GM12878 (cell line): ENCODE measurements at regions not wholly inside any gene's neighbourhood (a gene's known extent, or its start where the extent isn't known, plus 50 kb on each side); places are given as distances from the start of the nearest gene placed in this dataset.

Experiments used
- ATAC-seq: fragments of 200-7000 bp; cut with Tn5 transposase; 3 replicates; pipeline ENCODE4 v1.9.1; 2020; ENCODE audit warnings: mild to moderate bottlenecking, moderate library complexity
- BruUV-seq: library from RNA; stranded (reverse); fragments of 400-500 nt; replicated peaks from 2 replicates; lab custom pipeline; 2021; lab: Mats Ljungman, UMichigan
- CTCF ChIA-PET: fragments of 300-600 bp; sonication (Branson Sonifier 250); formaldehyde crosslinking; extraction: SDS; loops from one replicate; lab custom pipeline; 2021; ENCODE audit warnings: inconsistent platforms; lab: Yijun Ruan, JAX
- POLR2A ChIA-PET: fragments of 350-600 bp; formaldehyde crosslinking; extraction: SDS; loops from one replicate; lab custom pipeline; 2021; ENCODE audit warnings: inconsistent platforms; lab: Charles Lee
- RAD21 ChIA-PET: fragments of 300-600 bp; sonication (Branson Sonifier 250); formaldehyde crosslinking; loops from one replicate; lab custom pipeline; 2023; ENCODE audit warnings: antibody characterized with exemption; ENCODE audit not compliant: unreplicated experiment; lab: Charles Lee
- SMC1A ChIA-PET: fragments of 300-600 bp; sonication (Branson Sonifier 250); formaldehyde crosslinking; loops from one replicate; lab custom pipeline; 2023; ENCODE audit not compliant: unreplicated experiment, uncharacterized antibody; lab: Charles Lee
- DNase-seq: peaks from one replicate; pipeline ENCODE4 v3.0.0-alpha.2; 2011; ENCODE audit warnings: low read depth, low spot score
- FAIRE-seq: peaks from 3 replicates; lab custom pipeline; 2011; peaks lifted over from hg19 to GRCh38; lab: Jason Lieb, UNC
- H2AFZ ChIP-seq: 2 replicates; pipeline ENCODE4 v1.6.0; 2011; ENCODE audit warnings: low read depth, low read length, control low read depth; ENCODE audit not compliant: control insufficient read depth
- H3K27ac ChIP-seq: 2 replicates; pipeline ENCODE4 v1.5.1; 2011; ENCODE audit warnings: control low read depth; ENCODE audit not compliant: control insufficient read depth, insufficient read depth
- H3K27me3 ChIP-seq, 2 experiments: replicated peaks in 1 of 2; 2 replicates each; pipeline versions ENCODE4 v1.6.0 to v1.6.1; 2011; ENCODE audit warnings: low read length in 1 of 2; ENCODE audit not compliant: control insufficient read depth in 2 of 2, insufficient read depth in 2 of 2
- H3K36me3 ChIP-seq, 2 experiments: 2 replicates each; pipeline ENCODE4 v1.5.1; 2011; ENCODE audit warnings: low read length in 1 of 2; ENCODE audit not compliant: control insufficient read depth in 2 of 2, insufficient read depth in 2 of 2
- H3K4me1 ChIP-seq: 2 replicates; pipeline ENCODE4 v1.6.1; 2011; ENCODE audit warnings: mild to moderate bottlenecking, low read length, moderate library complexity, mixed read lengths; ENCODE audit not compliant: control insufficient read depth, insufficient read depth
- H3K4me2 ChIP-seq: 2 replicates; pipeline ENCODE4 v1.6.0; 2011; ENCODE audit warnings: control low read depth; ENCODE audit not compliant: control insufficient read depth, insufficient read depth
- H3K4me3 ChIP-seq: fragments of 200-600 bp; sonication (generic); 2 replicates; pipeline ENCODE4 v1.5.1; 2016
- H3K79me2 ChIP-seq: 2 replicates; pipeline ENCODE4 v1.6.0; 2011; ENCODE audit warnings: low read length; ENCODE audit not compliant: control insufficient read depth, insufficient read depth
- H3K9ac ChIP-seq: 2 replicates; pipeline ENCODE4 v1.8.0; 2011; ENCODE audit warnings: low read length, control low read depth, mixed read lengths; ENCODE audit not compliant: control insufficient read depth, insufficient read depth
- H3K9me3 ChIP-seq: replicated peaks from 3 replicates; pipeline ENCODE4 v1.5.1; 2011; ENCODE audit warnings: mild to moderate bottlenecking, low read length; ENCODE audit not compliant: control insufficient read depth, insufficient read depth
- H4K20me1 ChIP-seq: 2 replicates; pipeline ENCODE4 v1.6.0; 2011; ENCODE audit not compliant: control insufficient read depth, insufficient read depth
- BHLHE40 ChIP-seq, 2 experiments: fragments of 450-650 bp in 1 of 2; IDR thresholded peaks; 2 replicates each; pipeline ENCODE4 v1.6.1; 2011 to 2017; ENCODE audit warnings: low read depth in 2 of 2, borderline replicate concordance in 1 of 2, improper control_type of control experiment in 1 of 2, low read length in 1 of 2, mild to moderate bottlenecking in 1 of 2
- CBFB ChIP-seq: IDR thresholded peaks from 2 replicates; pipeline ENCODE4 v1.6.1; 2016; ENCODE audit warnings: antibody characterized with exemption, low read depth
- DPF2 ChIP-seq: fragments of 450-650 bp; IDR thresholded peaks from 2 replicates; pipeline ENCODE4 v1.6.1; 2017; ENCODE audit warnings: mild to moderate bottlenecking
- ELK1 ChIP-seq: IDR thresholded peaks from 2 replicates; pipeline ENCODE4 v1.6.1; 2012; ENCODE audit warnings: low read depth, low read length, improper control_type of control experiment
- EZH2 ChIP-seq: IDR thresholded peaks from 2 replicates; pipeline ENCODE4 v1.6.1; 2012; ENCODE audit warnings: low read depth, mild to moderate bottlenecking, control low read depth, inconsistent platforms, low read length, borderline replicate concordance; ENCODE audit not compliant: control insufficient read depth
- FOS ChIP-seq: IDR thresholded peaks from 3 replicates; pipeline ENCODE4 v1.6.1; 2011; ENCODE audit warnings: borderline replicate concordance; ENCODE audit not compliant: insufficient read length; ENCODE audit errors: extremely low read depth
- IRF5 ChIP-seq: fragments of 450-650 bp; IDR thresholded peaks from 2 replicates; pipeline ENCODE4 v1.6.1; 2017; ENCODE audit warnings: borderline replicate concordance
- NBN ChIP-seq: fragments of 450-650 bp; IDR thresholded peaks from 2 replicates; pipeline ENCODE4 v1.6.1; 2016
- PBX3 ChIP-seq: IDR thresholded peaks from 2 replicates; pipeline ENCODE4 v1.6.1; 2011; ENCODE audit warnings: mild to moderate bottlenecking, low read depth, low read length, moderate library complexity; ENCODE audit not compliant: insufficient replicate concordance
- PRDM15 ChIP-seq: fragments of 450-650 bp; formaldehyde crosslinking; IDR thresholded peaks from 2 replicates; pipeline ENCODE4 v1.4.0; 2020; ENCODE audit warnings: mild to moderate bottlenecking, moderate library complexity
- RAD51 ChIP-seq: fragments of 450-650 bp; IDR thresholded peaks from 2 replicates; pipeline ENCODE4 v1.6.1; 2016; ENCODE audit warnings: moderate library complexity, mild to moderate bottlenecking, inconsistent platforms
- RB1 ChIP-seq: fragments of 450-650 bp; formaldehyde crosslinking; IDR thresholded peaks from 2 replicates; pipeline ENCODE4 v1.6.1; 2017; ENCODE audit warnings: mild to moderate bottlenecking, borderline replicate concordance
- RUNX3 ChIP-seq: IDR thresholded peaks from 2 replicates; pipeline ENCODE4 v1.6.1; 2012; ENCODE audit warnings: low read length, inconsistent platforms
- STAT1 ChIP-seq: fragments of 450-650 bp; conservative IDR thresholded peaks from 2 replicates; pipeline ENCODE4 v1.6.1; 2014; ENCODE audit warnings: antibody characterized with exemption, mild to moderate bottlenecking
- ZBED1 ChIP-seq: IDR thresholded peaks from 2 replicates; pipeline ENCODE4 v1.6.1; 2016; ENCODE audit warnings: borderline replicate concordance
- ZNF24 ChIP-seq: fragments of 450-650 bp; IDR thresholded peaks from 2 replicates; pipeline ENCODE4 v1.6.1; 2017; ENCODE audit warnings: antibody characterized with exemption, mild to moderate bottlenecking
- WGBS: methylation state at CpG from one replicate; pipeline ENCODE4 v1.1.6; 2016; ENCODE audit warnings: low lambda C conversion rate; ENCODE audit not compliant: insufficient replicate concordance, insufficient coverage; ENCODE audit errors: missing lambda C conversion rate; 5-methylcytosine and 5-hydroxymethylcytosine counted together
- in situ Hi-C: fragments of 300-500 bp; cut with MboI; formaldehyde crosslinking; loops from 9 replicates; pipeline ENCODE4 v1.14.3; 2018; ENCODE audit warnings: mixed read lengths
- intact Hi-C: fragments of 100-400 bp; cut with micrococcal nuclease; formaldehyde crosslinking; loops from one replicate; pipeline ENCODE4 v1.14.2; 2022; ENCODE audit not compliant: unreplicated experiment

- POLR2A ChIA-PET, result no interaction called here
- Histone ChIP-seq H2AFZ (no peak overlapping the region), H3K9ac (no peak overlapping the region)
- DNase-seq, result no peak
- intact Hi-C loops, result no loop called here
- TF ChIP-seq DPF2 (no peak), PRDM15 (CRISPR knock-in tag) (no peak), FOS (no peak), RB1 (no peak), STAT1 (no peak), IRF5 (no peak), RAD51 (no peak), CBFB (no peak), RUNX3 (no peak), PBX3 (no peak), ELK1 (no peak), NBN (no peak), ZNF24 (no peak), BHLHE40 (IDR thresholded peaks at IDR 0.05; ENCODE audit: borderline replicate concordance in 1 of 2, low read depth in 2 of 2, low read length in 1 of 2) (no peak), ZBED1 (no peak), EZH2 (no peak)
- TF ChIP-seq, all 136 proteins: peak for 0
- ATAC-seq, result no peak
- H3K79me2 ChIP-seq, result no peaks in the 10 kb centered on the region
- 57% methylated on average over 8 of the region's 8 CpGs for WGBS
- H3K4me2 ChIP-seq, result no peak overlapping the region
- H3K27me3 ChIP-seq, result no peaks in the 10 kb centered on the region
- H3K4me3 ChIP-seq, result no peak overlapping the region
- H3K4me1 ChIP-seq, result no peaks in the 10 kb centered on the region
- H3K27ac ChIP-seq, result no peak overlapping the region
- ChIA-PET CTCF (no interaction called here), RAD21 (no interaction called here), SMC1A (no interaction called here)
- H4K20me1 ChIP-seq, result no peaks in the 10 kb centered on the region
- H3K9me3 ChIP-seq, result peaks cover 9% of the 10 kb centered on the region; the same call in 2 of the 3 replicates
- FAIRE-seq, result no peak
- no peaks in the 10 kb centered on the region for H3K36me3 ChIP-seq
- no TSS peak for BruUV-seq
- in situ Hi-C loops, result no loop called here
Measured at GRCh38 chr9:40926404-40927259, 201.8 kb downstream of the FOXD4L6 start.
